HepG2 (cell line): ENCODE measurements at regions not wholly inside any gene's neighbourhood (a gene's known extent, or its start where the extent isn't known, plus 50 kb on each side); places are given as distances from the start of the nearest gene placed in this dataset.

Source experiments
- ATAC-seq: fragments of 200-7000 bp; cut with Tn5 transposase; 3 replicates; pipeline ENCODE4 v1.9.1; 2020; ENCODE audit warnings: mild to moderate bottlenecking, moderate library complexity
- BruUV-seq: library from RNA; stranded (reverse); fragments of 400-500 nt; replicated peaks from 2 replicates; lab custom pipeline; 2021; lab: Mats Ljungman, UMichigan
- CTCF ChIA-PET: fragments of 300-600 bp; formaldehyde crosslinking; extraction: SDS; loops from one replicate; lab custom pipeline; 2021; ENCODE audit warnings: low total read pairs, inconsistent platforms, low intra/inter-chr PET ratio; lab: Yijun Ruan, JAX
- POLR2A ChIA-PET: fragments of 350-600 bp; sonication (Branson Sonifier 250); formaldehyde crosslinking; loops from one replicate; lab custom pipeline; 2020; ENCODE audit warnings: antibody characterized with exemption, inconsistent platforms; lab: Yijun Ruan, JAX
- DNase-seq: peaks from one replicate; pipeline ENCODE4 v3.0.0-alpha.2; 2015; ENCODE audit warnings: low spot score
- FAIRE-seq: peaks from 3 replicates; lab custom pipeline; 2011; peaks lifted over from hg19 to GRCh38; lab: Jason Lieb, UNC
- H2AFZ ChIP-seq: one replicate; pipeline ENCODE4 v1.6.1; 2011; ENCODE audit warnings: low read length, inconsistent platforms
- H3K27ac ChIP-seq: fragments of 300-600 bp; 3 replicates; pipeline ENCODE4 v1.8.0; 2011; ENCODE audit warnings: mixed run types, mild to moderate bottlenecking, mixed read lengths, low read length, inconsistent platforms; ENCODE audit not compliant: insufficient read depth; ENCODE audit errors: extremely low read length
- H3K27me3 ChIP-seq, 2 experiments: fragments of 200-600 bp in 1 of 2; 2 replicates in 1 of 2; 3 replicates in 1 of 2; pipeline versions ENCODE4 v1.6.0 to v1.8.0; 2011; ENCODE audit warnings: low read length in 2 of 2, mild to moderate bottlenecking in 2 of 2, moderate library complexity in 2 of 2, inconsistent platforms in 1 of 2; ENCODE audit not compliant: insufficient read depth in 2 of 2, control insufficient read depth in 1 of 2
- H3K36me3 ChIP-seq, 2 experiments: fragments of 200-600 bp in 1 of 2; replicated peaks in 1 of 2; 2 replicates in 1 of 2; 3 replicates in 1 of 2; pipeline versions ENCODE4 v1.5.1 to v1.8.0; 2011; ENCODE audit warnings: low read length in 2 of 2, inconsistent platforms in 1 of 2; ENCODE audit not compliant: insufficient read depth in 2 of 2, control insufficient read depth in 1 of 2
- H3K4me1 ChIP-seq: 2 replicates; pipeline ENCODE4 v1.5.1; 2012; ENCODE audit warnings: low read length, inconsistent platforms; ENCODE audit not compliant: insufficient read depth
- H3K4me2 ChIP-seq: 2 replicates; pipeline ENCODE4 v1.6.0; 2011; ENCODE audit warnings: low read depth, low read length, inconsistent platforms
- H3K4me3 ChIP-seq, 3 experiments: fragments of 200-600 bp in 1 of 3; sonication (generic), shearing (Covaris generic) in 1 of 3; replicated peaks in 1 of 3; 2 replicates each; pipeline ENCODE4 v1.5.1; 2011 to 2016; ENCODE audit warnings: low read length in 3 of 3, inconsistent platforms in 2 of 3, low read depth in 2 of 3, mild to moderate bottlenecking in 2 of 3, control low read depth in 1 of 3, mixed read lengths in 1 of 3; ENCODE audit not compliant: insufficient read depth in 1 of 3
- H3K79me2 ChIP-seq: one replicate; pipeline ENCODE4 v1.6.1; 2011; ENCODE audit warnings: low read length, inconsistent platforms; ENCODE audit not compliant: insufficient read depth
- H3K9ac ChIP-seq: 2 replicates; pipeline ENCODE4 v1.6.0; 2011; ENCODE audit warnings: mild to moderate bottlenecking, low read depth, low read length, inconsistent platforms; ENCODE audit not compliant: insufficient read depth
- H3K9me3 ChIP-seq: 2 replicates; pipeline ENCODE4 v1.5.1; 2012; ENCODE audit warnings: mild to moderate bottlenecking, low read length
- H4K20me1 ChIP-seq: 2 replicates; pipeline ENCODE4 v1.6.0; 2011; ENCODE audit warnings: inconsistent platforms, mild to moderate bottlenecking, low read length, moderate library complexity; ENCODE audit not compliant: insufficient read depth
- FOXA3 ChIP-seq: IDR thresholded peaks from 2 replicates; pipeline ENCODE4 v1.6.1; 2016; ENCODE audit warnings: missing genetic modification reagents, missing compliant biosample characterization
- HOXD1 ChIP-seq: sonication (generic); formaldehyde crosslinking; IDR thresholded peaks from 2 replicates; pipeline ENCODE4 v1.5.0; 2020; ENCODE audit warnings: missing genetic modification reagents
- JUNB ChIP-seq: sonication (generic); formaldehyde crosslinking; IDR thresholded peaks from 2 replicates; pipeline ENCODE4 v1.8.0; 2022; ENCODE audit warnings: missing genetic modification reagents, mild to moderate bottlenecking, borderline replicate concordance
- KLF16 ChIP-seq, 2 experiments: sonication (generic) in 1 of 2; formaldehyde crosslinking in 1 of 2; IDR thresholded peaks; 2 replicates each; pipeline versions ENCODE4 v1.6.1 to v1.8.0; 2016 to 2023; ENCODE audit warnings: missing genetic modification reagents in 2 of 2, missing compliant biosample characterization in 1 of 2
- NFE2L1 ChIP-seq: sonication (generic); formaldehyde crosslinking; IDR thresholded peaks from 2 replicates; pipeline ENCODE4 v1.4.0; 2020; ENCODE audit warnings: missing genetic modification reagents, mild to moderate bottlenecking, borderline replicate concordance
- PHB2 ChIP-seq: fragments of 450-650 bp; IDR thresholded peaks from 2 replicates; pipeline ENCODE4 v1.6.1; 2018; ENCODE audit not compliant: partially characterized antibody
- REL ChIP-seq: sonication (generic); formaldehyde crosslinking; conservative IDR thresholded peaks from 2 replicates; pipeline ENCODE4 v1.8.0; 2022; ENCODE audit warnings: mild to moderate bottlenecking, missing genetic modification reagents, moderate library complexity
- SNAI1 ChIP-seq: sonication (generic); formaldehyde crosslinking; IDR thresholded peaks from 2 replicates; pipeline ENCODE4 v1.5.0; 2020; ENCODE audit warnings: mild to moderate bottlenecking, missing genetic modification reagents, borderline replicate concordance
- ZFP62 ChIP-seq: sonication (generic); formaldehyde crosslinking; IDR thresholded peaks from 2 replicates; pipeline ENCODE4 v1.4.0; 2020; ENCODE audit warnings: missing genetic modification reagents
- ZNF318 ChIP-seq: sonication (generic); formaldehyde crosslinking; IDR thresholded peaks from 2 replicates; pipeline ENCODE4 v1.4.0; 2020; ENCODE audit warnings: mild to moderate bottlenecking, missing genetic modification reagents
- ZNF383 ChIP-seq: sonication (generic); formaldehyde crosslinking; IDR thresholded peaks from 2 replicates; pipeline ENCODE4 v1.4.0; 2020; ENCODE audit warnings: missing genetic modification reagents, mild to moderate bottlenecking, borderline replicate concordance
- ZNF44 ChIP-seq: sonication (generic); formaldehyde crosslinking; IDR thresholded peaks from 2 replicates; pipeline ENCODE4 v1.5.1; 2020; ENCODE audit warnings: mild to moderate bottlenecking, missing genetic modification reagents
- WGBS: methylation state at CpG from one replicate; pipeline ENCODE4 v1.1.6; 2017; ENCODE audit warnings: low lambda C conversion rate; 5-methylcytosine and 5-hydroxymethylcytosine counted together
- in situ Hi-C: cut with HindIII; loops from 2 replicates; pipeline ENCODE4 v1.10.0; 2017; ENCODE audit warnings: low pct_unique_long_range_greater_than_20kb; ENCODE audit not compliant: extremely low pct_ligation_motif_present
- intact Hi-C: fragments of 100-400 bp; cut with micrococcal nuclease; formaldehyde crosslinking; loops from one replicate; pipeline ENCODE4 v1.10.0; 2022; ENCODE audit not compliant: unreplicated experiment

- Histone ChIP-seq H3K4me2 (no peak overlapping the region), H3K27me3 (no peaks in the 10 kb centered on the region), H3K9me3 (peaks cover 61% of the 10 kb centered on the region), H3K4me3 (no peak overlapping the region), H3K27ac (no peak overlapping the region), H2AFZ (no peak overlapping the region), H3K79me2 (no peaks in the 10 kb centered on the region), H3K9ac (no peak overlapping the region), H3K4me1 (no peaks in the 10 kb centered on the region), H3K36me3 (no peaks in the 10 kb centered on the region), H4K20me1 (no peaks in the 10 kb centered on the region)
- ChIA-PET POLR2A (no interaction called here), CTCF (no interaction called here)
- no TSS peak for BruUV-seq
- 0% methylated on average over 1 of the region's 1 CpG for WGBS
- in situ Hi-C loops, result no loop called here
- DNase-seq, result no peak
- no peak for ATAC-seq
- no peak for FAIRE-seq
- TF ChIP-seq KLF16 (CRISPR knock-in tag; IDR thresholded peaks at IDR 0.05) (no peak), HOXD1 (CRISPR knock-in tag) (no peak), ZNF383 (CRISPR knock-in tag) (no peak), PHB2 (no peak), SNAI1 (no peak), ZFP62 (CRISPR knock-in tag) (no peak), ZNF44 (CRISPR knock-in tag) (no peak), REL (CRISPR knock-in tag) (no peak), NFE2L1 (CRISPR knock-in tag) (no peak), FOXA3 (CRISPR knock-in tag) (no peak), ZNF318 (CRISPR knock-in tag) (no peak), JUNB (no peak)
- intact Hi-C loops, result no loop called here
Observed at GRCh38 chr6:67538032-67538431, 1097.0 kb upstream of the ADGRB3 start.
